ENCODE measurements at regions not wholly inside any gene's neighbourhood (a gene's known extent, or its start where the extent isn't known, plus 50 kb on each side); places are given as distances from the start of the nearest gene placed in this dataset.
"Not testable (repeated sequence)": the region's sequence is repeated elsewhere in the genome, so short reads cannot be mapped to it uniquely, and the experiment has no call there.

DNA sequence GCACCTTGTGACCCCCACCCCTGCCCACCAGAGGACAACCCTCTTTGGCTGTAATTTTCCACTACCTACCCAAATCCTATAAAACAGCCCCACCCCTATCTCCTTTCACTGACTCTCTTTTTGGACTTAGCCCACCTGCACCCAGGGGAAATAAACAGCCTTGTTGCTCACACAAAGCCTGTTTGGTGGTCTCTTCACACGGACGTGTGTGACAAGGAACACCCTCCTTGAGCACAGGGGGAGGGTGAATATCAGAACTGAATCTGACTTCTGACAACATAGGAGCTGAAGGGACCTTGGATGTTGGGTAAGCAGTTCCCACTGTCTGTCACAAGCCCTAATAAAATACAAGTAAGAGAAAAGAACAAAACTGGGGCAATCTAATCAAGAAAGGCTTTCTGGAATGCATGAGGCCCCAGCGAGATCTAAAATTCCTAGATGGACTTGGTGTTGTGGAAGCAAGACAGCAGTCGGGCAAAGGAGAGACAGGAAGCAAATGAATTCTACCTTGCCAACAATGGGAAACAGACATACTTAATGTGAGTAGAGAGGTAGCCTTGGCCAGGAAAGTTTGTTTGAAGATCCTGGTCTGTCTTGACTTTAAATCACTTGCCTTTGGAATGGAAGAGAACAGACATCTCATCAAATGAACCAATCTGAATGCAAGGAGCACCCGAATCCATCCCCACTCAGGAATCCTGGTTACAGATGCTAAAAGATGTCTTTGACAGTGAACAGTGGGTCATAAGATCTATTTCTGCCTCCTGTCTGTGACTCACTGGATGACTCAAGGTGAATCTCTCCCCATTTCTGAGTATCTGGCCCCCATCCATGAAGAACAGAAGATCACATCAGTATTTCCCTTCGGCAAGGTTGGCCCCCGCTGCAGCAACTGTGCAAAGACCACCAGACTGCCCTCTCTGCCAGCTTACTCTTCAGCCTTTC lies 53.3 kb downstream of the OLFML3 start:
- no peak for DNase-seq

DNA sequence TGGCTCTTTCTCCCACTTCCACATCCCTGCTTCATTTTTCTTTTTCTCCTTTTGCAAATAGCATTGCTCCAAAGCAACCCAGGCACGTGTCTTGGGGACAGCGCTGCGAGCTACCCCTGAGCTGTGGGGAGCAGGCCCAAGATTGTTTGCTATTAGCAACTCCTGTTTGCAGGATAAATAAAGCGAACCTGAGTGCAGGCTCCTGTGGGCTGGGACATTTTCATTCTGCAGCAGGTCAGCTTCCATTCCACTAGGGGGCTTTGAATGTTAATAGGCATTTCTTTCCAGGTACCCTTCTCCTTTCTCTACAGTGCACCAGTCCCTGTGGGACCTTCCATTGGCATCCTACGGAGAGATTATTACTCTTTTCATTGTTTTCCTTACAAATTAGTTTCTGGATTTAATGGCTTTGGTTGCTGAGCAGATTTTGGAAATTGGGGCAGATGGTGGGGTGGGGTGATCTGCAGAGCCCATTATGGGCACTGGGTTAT lies 54.0 kb downstream of the OLFML3 start:
- peak in 1 of 2 experiments; percentile 0 for DNase-seq

DNA sequence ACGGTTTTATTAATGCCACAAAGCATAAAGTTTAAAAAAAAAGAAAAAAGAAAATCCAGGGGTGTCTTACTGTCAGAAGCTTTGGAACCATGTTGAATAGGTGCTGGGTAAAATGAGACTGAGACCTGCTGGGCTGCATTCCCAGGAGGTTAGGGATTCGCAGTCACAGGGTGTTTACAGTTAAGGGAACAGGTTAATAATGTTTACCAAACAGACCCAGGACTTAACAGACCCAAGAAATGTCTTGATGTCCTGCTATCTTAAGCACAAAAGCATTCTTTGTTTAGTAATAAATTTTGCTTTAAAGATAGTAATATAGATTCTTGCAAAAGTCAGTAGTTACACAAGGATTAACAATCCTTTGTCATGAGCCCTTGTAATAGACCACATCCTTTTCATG lies 54.7 kb downstream of the OLFML3 start:
- DNase-seq, result no peak

DNA sequence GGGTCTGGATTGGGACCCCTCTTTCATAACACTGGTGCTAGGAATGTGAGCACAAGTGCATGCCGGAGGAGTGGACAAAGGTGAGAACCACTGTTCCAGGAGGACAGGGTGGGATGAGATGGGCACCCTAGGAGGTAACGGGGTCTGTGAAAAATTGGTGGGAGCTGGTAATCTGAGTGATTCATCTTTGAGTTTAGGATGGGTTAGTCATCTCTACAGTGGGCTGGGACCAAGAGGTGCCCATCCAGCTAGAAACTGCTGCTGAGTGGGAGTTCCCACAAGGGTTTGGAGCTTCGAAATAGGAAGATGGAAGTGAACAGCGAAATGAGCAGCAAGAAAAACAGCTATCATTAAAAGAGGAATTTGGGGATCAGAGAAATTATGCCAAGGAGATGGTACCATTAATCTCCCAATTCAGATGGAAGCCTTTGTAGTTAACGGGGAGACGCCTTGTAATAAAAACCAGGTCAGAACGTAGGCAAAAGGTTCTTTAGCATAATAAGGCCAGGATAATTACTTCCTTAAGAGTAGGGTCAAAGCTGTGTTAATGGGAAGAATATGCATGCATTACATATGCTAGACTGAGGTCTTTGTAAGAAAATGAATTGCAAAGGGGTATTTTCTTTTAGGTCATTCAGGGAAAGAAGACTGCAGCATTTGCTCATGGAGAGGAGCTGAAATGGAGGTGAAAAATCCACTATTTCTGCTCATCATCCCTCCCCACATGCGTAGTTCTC lies 55.5 kb downstream of the OLFML3 start:
- DNase-seq, result no peak

DNA sequence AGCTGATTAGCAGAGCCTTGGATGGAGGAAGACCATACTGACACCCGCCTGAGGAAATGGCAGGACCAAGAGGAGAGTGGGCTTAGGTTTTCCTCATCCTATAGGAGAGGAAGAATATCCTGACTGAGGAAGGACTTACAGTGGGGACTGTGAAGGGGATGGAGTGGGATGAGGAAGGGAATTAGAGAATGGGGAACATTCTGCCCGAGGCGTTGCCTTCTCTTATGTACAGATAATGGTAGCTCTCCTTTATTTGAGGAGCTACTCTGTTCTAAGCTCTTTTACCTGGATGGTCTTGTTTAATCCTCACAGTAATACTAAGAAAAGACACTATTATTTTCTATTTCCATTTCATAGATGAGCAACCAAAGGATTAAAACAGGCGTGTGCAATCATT lies 56.0 kb downstream of the OLFML3 start:
- no peak for DNase-seq

DNA sequence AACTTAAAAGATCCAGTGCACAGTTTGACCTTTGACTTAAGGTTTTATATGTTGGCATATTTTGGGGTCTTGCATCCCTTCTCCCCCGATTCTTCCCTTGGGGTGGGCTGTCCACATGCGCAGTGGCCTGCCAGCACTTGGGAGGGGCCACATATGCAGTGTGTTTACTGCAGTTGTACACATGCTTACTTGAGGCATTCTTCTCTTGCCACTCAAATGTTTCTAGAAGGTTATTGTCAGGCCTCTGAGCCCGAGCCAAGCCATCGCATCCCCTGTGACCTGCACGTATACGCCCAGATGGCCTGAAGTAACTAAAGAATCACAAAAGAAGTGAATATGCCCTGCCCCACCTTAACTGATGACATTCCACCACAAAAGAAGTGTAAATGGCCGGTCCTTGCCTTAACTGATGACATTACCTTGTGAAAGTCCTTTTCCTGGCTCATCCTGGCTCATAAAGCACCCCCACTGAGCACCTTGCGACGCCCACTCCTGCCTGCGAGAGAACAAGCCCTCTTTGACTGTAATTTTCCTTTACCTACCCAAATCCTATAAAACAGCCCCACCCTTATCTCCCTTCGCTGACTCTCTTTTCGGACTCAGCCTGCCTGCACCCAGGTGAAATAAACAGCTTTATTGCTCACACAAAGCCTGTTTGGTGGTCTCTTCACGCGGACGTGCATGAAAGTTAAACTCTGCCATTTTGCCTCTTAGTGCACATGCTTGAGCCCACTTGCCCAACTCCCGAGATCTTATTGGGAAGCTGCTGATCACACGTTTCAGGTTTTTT lies 57.8 kb downstream of the OLFML3 start:
- not testable (repeated sequence) for DNase-seq

DNA sequence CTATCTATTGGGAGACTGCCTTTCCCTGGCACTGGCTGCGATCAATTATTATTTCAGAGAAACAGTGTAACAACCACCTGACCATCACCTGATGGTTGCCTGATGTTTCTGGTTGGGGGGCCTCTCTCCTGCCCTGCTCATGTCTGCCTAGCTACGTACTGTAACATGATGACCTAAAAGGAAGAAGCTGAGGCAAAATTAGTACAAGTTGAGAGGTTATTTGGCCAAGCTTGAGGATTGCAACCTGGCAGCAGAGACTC lies 58.3 kb downstream of the OLFML3 start:
- no peak for DNase-seq

DNA sequence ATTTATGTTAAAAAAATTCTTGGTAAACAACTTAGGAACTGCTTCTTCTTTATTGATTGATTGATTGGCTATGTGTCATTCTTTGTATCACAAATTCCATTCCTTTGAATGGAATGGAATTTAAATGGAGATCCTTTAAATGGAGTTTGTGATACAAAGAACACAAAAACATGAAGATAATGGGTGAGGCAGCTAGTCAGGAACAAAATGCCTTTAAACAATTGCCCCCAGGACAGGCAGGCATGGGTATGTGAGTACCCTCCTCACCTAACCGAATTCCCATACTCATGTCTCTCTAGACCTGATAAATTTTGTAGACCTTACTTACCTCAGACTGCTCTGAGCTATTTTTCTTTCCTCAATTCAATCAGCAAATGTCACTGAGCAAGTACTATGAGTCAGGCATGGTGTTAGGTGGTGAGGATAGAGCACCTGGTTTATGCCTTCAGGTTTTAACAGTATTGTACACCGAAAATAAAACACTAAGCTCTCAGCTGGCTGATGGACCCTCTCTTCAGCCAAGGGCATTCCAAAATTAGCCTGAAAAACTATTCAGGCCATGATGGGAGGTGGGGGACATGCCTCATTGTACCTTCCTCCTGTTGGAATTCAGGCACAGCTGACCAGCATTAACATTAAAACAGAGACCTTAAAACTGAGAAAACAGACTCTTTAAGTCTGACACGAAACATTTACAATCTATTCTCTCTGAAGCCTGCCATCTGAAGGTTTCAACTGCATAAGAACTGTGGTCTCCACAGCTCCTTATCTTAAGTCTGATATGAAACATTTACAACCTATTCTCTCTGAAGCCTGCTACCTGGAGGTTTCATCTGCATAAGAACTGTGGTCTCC lies 58.9 kb downstream of the OLFML3 start:
- DNase-seq, result no peak

All from NCI-H2081 (cell line).